LNCAP (cell line): ENCODE measurements at regions not wholly inside any gene's neighbourhood (a gene's known extent, or its start where the extent isn't known, plus 50 kb on each side); places are given as distances from the start of the nearest gene placed in this dataset.

ENCODE experiments used
- CTCF ChIP-seq: fragments of 450-650 bp; IDR thresholded peaks from 2 replicates; pipeline ENCODE4 v1.5.1; 2017; ENCODE audit warnings: mild to moderate bottlenecking

- TF ChIP-seq CTCF: no peak
These were observed 112.5 kb upstream of the FRG1 start for GRCh38 chr4:189828081-189828697.

GRCh38 chr4:189832528-189832927 lies 108.1 kb upstream of the FRG1 start:
- no peak for TF ChIP-seq CTCF

GRCh38 chr4:189834616-189835015 lies 106.1 kb upstream of the FRG1 start:
- TF ChIP-seq CTCF: no peak

- no peak for TF ChIP-seq CTCF
These were observed 105.2 kb upstream of the FRG1 start for GRCh38 chr4:189835505-189835904.

- no peak for TF ChIP-seq CTCF
These were observed 103.2 kb upstream of the FRG1 start for GRCh38 chr4:189837471-189837870.

- no peak for TF ChIP-seq CTCF
These were observed 101.7 kb upstream of the FRG1 start for GRCh38 chr4:189838821-189839497.

- no peak for TF ChIP-seq CTCF
These were observed 100.3 kb upstream of the FRG1 start for GRCh38 chr4:189840356-189840755.
